ENCODE measurements at regions not wholly inside any gene's neighbourhood (a gene's known extent, or its start where the extent isn't known, plus 50 kb on each side); places are given as distances from the start of the nearest gene placed in this dataset.
"Not testable (repeated sequence)": the region's sequence is repeated elsewhere in the genome, so short reads cannot be mapped to it uniquely, and the experiment has no call there.

- H3K36me3 ChIP-seq = no peaks in the 10 kb centered on the region
- H3K4me3 ChIP-seq = no peak overlapping the region
- no peak for TF ChIP-seq POLR2A (IDR thresholded peaks at IDR 0.05)
- no peak for TF ChIP-seq CTCF (IDR thresholded peaks at IDR 0.05)
- no peaks in the 10 kb centered on the region for H3K27me3 ChIP-seq
- H3K9me3 ChIP-seq = no peaks in the 10 kb centered on the region
- H3K27ac ChIP-seq = no peak overlapping the region
- intact Hi-C loops (cut with DNase I; ENCODE audit: low total_unique reads) = no loop called here
- no peak for DNase-seq
- no peaks in the 10 kb centered on the region for H3K4me1 ChIP-seq
Observed at GRCh38 chr11:45732343-45732742, 66.9 kb upstream of the CHST1 start.

- intact Hi-C loops (cut with DNase I; ENCODE audit: low total_unique reads); H3K4me1 ChIP-seq; DNase-seq; H3K27me3 ChIP-seq; H3K4me3 ChIP-seq; H3K27ac ChIP-seq; H3K9me3 ChIP-seq; H3K36me3 ChIP-seq: not testable (repeated sequence)
Observed at GRCh38 chr11:45731171-45731570, 65.7 kb upstream of the CHST1 start.

GRCh38 chr11:45730014-45730413 is 64.6 kb upstream of the CHST1 start:
- TF ChIP-seq POLR2A (IDR thresholded peaks at IDR 0.05) = no peak
- TF ChIP-seq CTCF (IDR thresholded peaks at IDR 0.05) = no peak

GRCh38 chr11:45726493-45727054 is 61.2 kb upstream of the CHST1 start:
- TF ChIP-seq CTCF (IDR thresholded peaks at IDR 0.05) = no peak
- TF ChIP-seq POLR2A (IDR thresholded peaks at IDR 0.05) = no peak
- H3K4me3 ChIP-seq = no peak overlapping the region
- no peak overlapping the region for H3K27ac ChIP-seq
- DNase-seq = no peak
- H3K36me3 ChIP-seq = no peaks in the 10 kb centered on the region
- no peaks in the 10 kb centered on the region for H3K9me3 ChIP-seq
- intact Hi-C loops (cut with DNase I; ENCODE audit: low total_unique reads) = no loop called here
- no peaks in the 10 kb centered on the region for H3K27me3 ChIP-seq
- no peaks in the 10 kb centered on the region for H3K4me1 ChIP-seq

More at GRCh38 chr11:45730014-45730413, 64.6 kb upstream of the CHST1 start:
- intact Hi-C loops (cut with DNase I; ENCODE audit: low total_unique reads) = no loop called here
- Histone ChIP-seq H3K36me3 (no peaks in the 10 kb centered on the region), H3K4me3 (no peak overlapping the region), H3K9me3 (no peaks in the 10 kb centered on the region), H3K4me1 (no peaks in the 10 kb centered on the region), H3K27ac (no peak overlapping the region), H3K27me3 (no peaks in the 10 kb centered on the region)
- no peak for DNase-seq

GRCh38 chr11:45725776-45726492 is 60.5 kb upstream of the CHST1 start:
- intact Hi-C loops (cut with DNase I; ENCODE audit: low total_unique reads) = no loop called here
- Histone ChIP-seq H3K27ac (no peak overlapping the region), H3K4me1 (no peaks in the 10 kb centered on the region), H3K4me3 (no peak overlapping the region), H3K36me3 (no peaks in the 10 kb centered on the region), H3K9me3 (no peaks in the 10 kb centered on the region), H3K27me3 (no peaks in the 10 kb centered on the region)
- no peak for DNase-seq
- TF ChIP-seq CTCF (IDR thresholded peaks at IDR 0.05) (no peak), POLR2A (IDR thresholded peaks at IDR 0.05) (no peak)

Data from uterus (tissue), 3 donors.